Endothelial cell of umbilical vein (primary cell): ENCODE measurements at regions not wholly inside any gene's neighbourhood (a gene's known extent, or its start where the extent isn't known, plus 50 kb on each side); places are given as distances from the start of the nearest gene placed in this dataset.

Experiments used
- EZH2 ChIP-seq: IDR thresholded peaks from 2 replicates; pipeline ENCODE4 v1.6.1; 2012; ENCODE audit warnings: borderline replicate concordance, low read depth, mild to moderate bottlenecking, moderate library complexity, low read length, inconsistent platforms; ENCODE audit not compliant: severe bottlenecking
- JUN ChIP-seq: IDR thresholded peaks from 2 replicates; pipeline ENCODE4 v1.6.1; 2011; ENCODE audit warnings: borderline replicate concordance, low read depth; ENCODE audit not compliant: insufficient read length, insufficient read depth
- MYC ChIP-seq: IDR thresholded peaks from one replicate; pipeline ENCODE4 v1.6.1; 2011; ENCODE audit warnings: mild to moderate bottlenecking, low read depth, low read length
- POLR2A ChIP-seq: IDR thresholded peaks from 2 replicates; pipeline ENCODE4 v1.6.1; 2012; ENCODE audit warnings: low read depth, mild to moderate bottlenecking, control low read depth, low read length
- POLR2AphosphoS5 ChIP-seq: IDR thresholded peaks from 2 replicates; pipeline ENCODE4 v1.6.1; 2012; ENCODE audit warnings: low read depth, mild to moderate bottlenecking, control low read depth, low read length, moderate library complexity; ENCODE audit not compliant: insufficient read depth
- TF ChIP-seq, protein P1 (sequence below), 2 donors: IDR thresholded peaks; 1 replicate in 1 of 2; 2 replicates in 1 of 2; pipeline ENCODE4 v1.5.1; 2011; ENCODE audit warnings: low read length in 2 of 2, mild to moderate bottlenecking in 2 of 2, moderate library complexity in 2 of 2, control low read depth in 1 of 2, inconsistent platforms in 1 of 2, low read depth in 1 of 2; ENCODE audit not compliant: insufficient read depth in 1 of 2; ENCODE audit errors: extremely low read depth in 1 of 2
- TF ChIP-seq, protein P2 (sequence below): IDR thresholded peaks from 2 replicates; pipeline ENCODE4 v1.6.1; 2011; ENCODE audit not compliant: insufficient read depth, insufficient read length

DNA sequence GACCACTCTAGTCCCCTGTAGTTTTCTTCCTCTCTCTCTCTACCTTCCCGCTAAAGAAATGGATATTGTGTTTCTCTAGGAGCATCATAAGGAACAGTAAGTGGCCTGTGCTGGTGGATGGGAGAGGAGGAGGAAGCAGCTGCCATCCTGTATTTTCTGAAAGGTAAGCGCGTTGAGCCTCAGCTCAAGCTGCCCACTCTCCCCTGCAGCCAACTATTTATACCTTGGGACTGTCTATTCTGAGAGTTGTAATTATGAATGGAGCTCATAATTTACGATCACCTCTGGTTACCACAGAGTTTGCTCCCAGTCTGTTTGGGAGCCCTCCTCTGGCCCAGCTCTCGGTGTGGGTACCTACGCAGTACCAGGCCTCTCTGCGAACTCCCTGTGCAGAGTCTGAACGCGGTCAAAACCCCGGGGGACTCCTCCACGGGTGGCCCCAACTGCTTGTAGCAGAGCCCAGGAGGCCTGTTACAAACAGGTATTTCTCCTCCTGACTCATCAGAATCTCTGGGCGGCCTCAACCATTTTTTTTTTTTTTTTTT lies 285.4 kb downstream of the SMOC2 start:
- TF ChIP-seq POLR2A (no peak), MYC (no peak), POLR2AphosphoS5 (no peak), EZH2 (no peak), JUN (no peak)
- TF ChIP-seq, protein P1, sequence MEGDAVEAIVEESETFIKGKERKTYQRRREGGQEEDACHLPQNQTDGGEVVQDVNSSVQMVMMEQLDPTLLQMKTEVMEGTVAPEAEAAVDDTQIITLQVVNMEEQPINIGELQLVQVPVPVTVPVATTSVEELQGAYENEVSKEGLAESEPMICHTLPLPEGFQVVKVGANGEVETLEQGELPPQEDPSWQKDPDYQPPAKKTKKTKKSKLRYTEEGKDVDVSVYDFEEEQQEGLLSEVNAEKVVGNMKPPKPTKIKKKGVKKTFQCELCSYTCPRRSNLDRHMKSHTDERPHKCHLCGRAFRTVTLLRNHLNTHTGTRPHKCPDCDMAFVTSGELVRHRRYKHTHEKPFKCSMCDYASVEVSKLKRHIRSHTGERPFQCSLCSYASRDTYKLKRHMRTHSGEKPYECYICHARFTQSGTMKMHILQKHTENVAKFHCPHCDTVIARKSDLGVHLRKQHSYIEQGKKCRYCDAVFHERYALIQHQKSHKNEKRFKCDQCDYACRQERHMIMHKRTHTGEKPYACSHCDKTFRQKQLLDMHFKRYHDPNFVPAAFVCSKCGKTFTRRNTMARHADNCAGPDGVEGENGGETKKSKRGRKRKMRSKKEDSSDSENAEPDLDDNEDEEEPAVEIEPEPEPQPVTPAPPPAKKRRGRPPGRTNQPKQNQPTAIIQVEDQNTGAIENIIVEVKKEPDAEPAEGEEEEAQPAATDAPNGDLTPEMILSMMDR (IDR thresholded peaks at IDR 0.05; ENCODE audit: extremely low read depth in 1 of 2, insufficient read depth in 1 of 2, low read depth in 1 of 2, low read length in 2 of 2) = no peak
- TF ChIP-seq, protein P2, sequence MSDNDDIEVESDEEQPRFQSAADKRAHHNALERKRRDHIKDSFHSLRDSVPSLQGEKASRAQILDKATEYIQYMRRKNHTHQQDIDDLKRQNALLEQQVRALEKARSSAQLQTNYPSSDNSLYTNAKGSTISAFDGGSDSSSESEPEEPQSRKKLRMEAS = no peak
